PC-3 (cell line): ENCODE measurements at regions not wholly inside any gene's neighbourhood (a gene's known extent, or its start where the extent isn't known, plus 50 kb on each side); places are given as distances from the start of the nearest gene placed in this dataset.

ENCODE experiments used
- ATAC-seq: fragments of 200-7000 bp; cut with Tn5 transposase; 2 replicates; pipeline ENCODE4 v1.9.1; 2020; ENCODE audit warnings: mild to moderate bottlenecking, moderate library complexity
- BruUV-seq: library from RNA; stranded (reverse); fragments of 400-500 nt; replicated peaks from 2 replicates; lab custom pipeline; 2021; lab: Mats Ljungman, UMichigan
- CTCF ChIA-PET: fragments of 300-600 bp; sonication (Branson Sonifier 250); formaldehyde crosslinking; loops from one replicate; lab custom pipeline; 2022; ENCODE audit warnings: antibody characterized with exemption; lab: Charles Lee
- POLR2A ChIA-PET: fragments of 300-600 bp; sonication (Branson Sonifier 250); formaldehyde crosslinking; loops from one replicate; lab custom pipeline; 2022; ENCODE audit warnings: antibody characterized with exemption; ENCODE audit not compliant: unreplicated experiment; lab: Charles Lee
- DNase-seq: peaks from one replicate; pipeline ENCODE4 v3.0.0-alpha.2; 2015
- H2AFZ ChIP-seq: fragments of 300-600 bp; sonication (generic); 2 replicates; pipeline ENCODE4 v1.6.0; 2016; ENCODE audit warnings: antibody characterized with exemption, low read length
- H3F3A ChIP-seq: fragments of 300-600 bp; sonication (generic); one replicate; pipeline ENCODE4 v1.6.0; 2017; ENCODE audit warnings: antibody characterized with exemption, low read length, control low read depth, mild to moderate bottlenecking; ENCODE audit not compliant: unreplicated experiment
- H3K27ac ChIP-seq: fragments of 300-600 bp; sonication (generic); 2 replicates; pipeline ENCODE4 v1.5.1; 2016; ENCODE audit warnings: mild to moderate bottlenecking, low read length
- H3K27me3 ChIP-seq: fragments of 300-600 bp; sonication (generic); 2 replicates; pipeline ENCODE4 v1.6.1; 2016; ENCODE audit warnings: low read length, mixed read lengths
- H3K36me3 ChIP-seq: fragments of 300-600 bp; sonication (generic); 2 replicates; pipeline ENCODE4 v1.6.1; 2016; ENCODE audit warnings: low read depth, mixed run types, low read length, mixed read lengths
- H3K4me1 ChIP-seq: fragments of 300-600 bp; sonication (generic); 2 replicates; pipeline ENCODE4 v1.5.1; 2016; ENCODE audit warnings: low read length; ENCODE audit not compliant: insufficient read depth
- H3K4me2 ChIP-seq: fragments of 300-600 bp; sonication (generic); 2 replicates; pipeline ENCODE4 v1.6.0; 2016; ENCODE audit warnings: low read length
- H3K4me3 ChIP-seq: fragments of 300-600 bp; sonication (generic); 2 replicates; pipeline ENCODE4 v1.5.1; 2016; ENCODE audit warnings: mild to moderate bottlenecking, low read length, mixed read lengths
- H3K79me2 ChIP-seq: fragments of 300-600 bp; sonication (generic); 2 replicates; pipeline ENCODE4 v1.6.1; 2017; ENCODE audit warnings: low read length, mixed read lengths
- H3K9ac ChIP-seq: fragments of 300-600 bp; sonication (generic); 2 replicates; pipeline ENCODE4 v1.6.0; 2016; ENCODE audit warnings: mild to moderate bottlenecking, low read length
- H3K9me2 ChIP-seq: fragments of 300-600 bp; sonication (generic); replicated peaks from 2 replicates; pipeline ENCODE4 v1.6.1; 2016; ENCODE audit warnings: mixed run types, low read length, mixed read lengths
- H3K9me3 ChIP-seq: fragments of 300-600 bp; sonication (generic); 2 replicates; pipeline ENCODE4 v1.6.1; 2016; ENCODE audit warnings: low read length, mixed read lengths
- H4K20me1 ChIP-seq: fragments of 300-600 bp; sonication (generic); 2 replicates; pipeline ENCODE4 v1.6.1; 2016; ENCODE audit warnings: low read length, mixed read lengths
- CTCF ChIP-seq: fragments of 300-600 bp; sonication (generic); conservative IDR thresholded peaks from 2 replicates; pipeline ENCODE4 v1.5.1; 2017; ENCODE audit warnings: antibody characterized with exemption, low read depth, mild to moderate bottlenecking, low read length
- EZH2 ChIP-seq: fragments of 300-600 bp; sonication (generic); IDR thresholded peaks from one replicate; pipeline ENCODE4 v1.6.1; 2017; ENCODE audit warnings: antibody characterized with exemption, mild to moderate bottlenecking, low read length; ENCODE audit not compliant: unreplicated experiment
- EZH2phosphoT487 ChIP-seq: fragments of 300-600 bp; sonication (generic); IDR thresholded peaks from 2 replicates; pipeline ENCODE4 v1.6.1; 2018; ENCODE audit warnings: mild to moderate bottlenecking, antibody characterized with exemption, low read length, borderline replicate concordance
- intact Hi-C: fragments of 100-400 bp; cut with micrococcal nuclease; formaldehyde crosslinking; loops from 2 replicates; pipeline ENCODE4 v1.9.0; 2023

- DNase-seq (peak; percentile 50), ATAC-seq (no peak)
- H3K4me2 ChIP-seq = no peak overlapping the region
- H3K27me3 ChIP-seq = peaks cover 32% of the 10 kb centered on the region
- intact Hi-C loops = no loop called here
- no peaks in the 10 kb centered on the region for H3F3A ChIP-seq
- CTCF ChIA-PET = no interaction called here
- no peak overlapping the region for H2AFZ ChIP-seq
- no peaks in the 10 kb centered on the region for H3K79me2 ChIP-seq
- TF ChIP-seq CTCF (peak; percentile 67), EZH2phosphoT487 (no peak)
- no peak overlapping the region for H3K9ac ChIP-seq
- no peaks in the 10 kb centered on the region for H3K9me2 ChIP-seq
- no peaks in the 10 kb centered on the region for H3K4me1 ChIP-seq
- H3K27ac ChIP-seq = no peak overlapping the region
- H4K20me1 ChIP-seq = no peaks in the 10 kb centered on the region
- H3K4me3 ChIP-seq = no peak overlapping the region
- BruUV-seq = no TSS peak
- no peaks in the 10 kb centered on the region for H3K9me3 ChIP-seq
- H3K36me3 ChIP-seq = no peaks in the 10 kb centered on the region
- POLR2A ChIA-PET = no interaction called here
Observed at GRCh38 chr2:104412384-104412783, 441.5 kb upstream of the POU3F3 start.

GRCh38 chr2:104413890-104414289, 440.0 kb upstream of the POU3F3 start:
- Histone ChIP-seq H3F3A (no peaks in the 10 kb centered on the region), H4K20me1 (no peaks in the 10 kb centered on the region), H3K4me1 (no peaks in the 10 kb centered on the region), H3K9me2 (no peaks in the 10 kb centered on the region), H3K4me3 (no peak overlapping the region), H3K9ac (no peak overlapping the region), H3K9me3 (no peaks in the 10 kb centered on the region), H3K27ac (no peak overlapping the region), H3K79me2 (no peaks in the 10 kb centered on the region), H3K4me2 (no peak overlapping the region), H2AFZ (no peak overlapping the region), H3K36me3 (no peaks in the 10 kb centered on the region), H3K27me3 (peaks cover 38% of the 10 kb centered on the region)
- TF ChIP-seq EZH2 (no peak), CTCF (no peak), EZH2phosphoT487 (no peak)
- CTCF ChIA-PET = no interaction called here
- DNase-seq (no peak), ATAC-seq (no peak)
- intact Hi-C loops = no loop called here
- no TSS peak for BruUV-seq
- POLR2A ChIA-PET = no interaction called here

GRCh38 chr2:104415284-104415683, 438.6 kb upstream of the POU3F3 start:
- H3K9me3 ChIP-seq = no peaks in the 10 kb centered on the region
- H3K27ac ChIP-seq = no peak overlapping the region
- H3K9me2 ChIP-seq = no peaks in the 10 kb centered on the region
- H3K79me2 ChIP-seq = no peaks in the 10 kb centered on the region
- CTCF ChIA-PET = no interaction called here
- no TSS peak for BruUV-seq
- no peaks in the 10 kb centered on the region for H3F3A ChIP-seq
- no peak overlapping the region for H3K4me2 ChIP-seq
- no peaks in the 10 kb centered on the region for H3K4me1 ChIP-seq
- H2AFZ ChIP-seq = no peak overlapping the region
- ATAC-seq (no peak), DNase-seq (no peak)
- H4K20me1 ChIP-seq = no peaks in the 10 kb centered on the region
- POLR2A ChIA-PET = no interaction called here
- TF ChIP-seq EZH2 = no peak
- no peaks in the 10 kb centered on the region for H3K36me3 ChIP-seq
- intact Hi-C loops = no loop called here
- no peak overlapping the region for H3K9ac ChIP-seq
- H3K27me3 ChIP-seq = peaks cover 42% of the 10 kb centered on the region
- H3K4me3 ChIP-seq = no peak overlapping the region
